ENCODE measurements at regions not wholly inside any gene's neighbourhood (a gene's known extent, or its start where the extent isn't known, plus 50 kb on each side); places are given as distances from the start of the nearest gene placed in this dataset.
"Not testable (repeated sequence)": the region's sequence is repeated elsewhere in the genome, so short reads cannot be mapped to it uniquely, and the experiment has no call there.

DNA sequence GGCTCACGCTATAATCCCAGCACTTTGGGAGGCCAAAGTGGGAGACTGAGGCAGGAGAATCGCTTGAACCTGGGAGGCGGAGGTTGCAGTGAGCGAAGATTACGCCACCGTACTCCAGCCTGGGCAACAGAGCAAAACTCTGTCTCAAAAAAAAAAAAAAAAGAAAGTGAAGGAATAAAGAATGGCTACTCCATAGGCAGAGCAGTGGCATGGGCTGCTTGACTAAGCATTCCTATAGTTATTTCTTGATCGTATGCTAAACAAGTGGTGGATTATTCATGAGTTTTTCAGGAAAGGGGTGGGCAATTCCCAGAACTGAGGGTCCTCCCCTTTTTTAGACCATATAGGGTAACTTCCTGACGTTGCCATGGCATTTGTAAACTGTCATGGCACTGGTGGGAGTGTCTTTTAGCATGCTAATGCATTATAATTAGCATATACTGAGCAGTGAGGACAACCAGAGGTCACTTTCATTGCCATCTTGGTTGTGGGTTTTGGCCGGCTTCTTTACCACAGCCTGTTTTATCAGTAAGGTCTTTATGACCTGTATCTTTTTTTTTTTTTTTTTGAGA, 130.9 kb upstream of the PARD3 start:
- TF ChIP-seq POLR2A (IDR thresholded peaks at IDR 0.05): not testable (repeated sequence)
- TF ChIP-seq, protein P1, sequence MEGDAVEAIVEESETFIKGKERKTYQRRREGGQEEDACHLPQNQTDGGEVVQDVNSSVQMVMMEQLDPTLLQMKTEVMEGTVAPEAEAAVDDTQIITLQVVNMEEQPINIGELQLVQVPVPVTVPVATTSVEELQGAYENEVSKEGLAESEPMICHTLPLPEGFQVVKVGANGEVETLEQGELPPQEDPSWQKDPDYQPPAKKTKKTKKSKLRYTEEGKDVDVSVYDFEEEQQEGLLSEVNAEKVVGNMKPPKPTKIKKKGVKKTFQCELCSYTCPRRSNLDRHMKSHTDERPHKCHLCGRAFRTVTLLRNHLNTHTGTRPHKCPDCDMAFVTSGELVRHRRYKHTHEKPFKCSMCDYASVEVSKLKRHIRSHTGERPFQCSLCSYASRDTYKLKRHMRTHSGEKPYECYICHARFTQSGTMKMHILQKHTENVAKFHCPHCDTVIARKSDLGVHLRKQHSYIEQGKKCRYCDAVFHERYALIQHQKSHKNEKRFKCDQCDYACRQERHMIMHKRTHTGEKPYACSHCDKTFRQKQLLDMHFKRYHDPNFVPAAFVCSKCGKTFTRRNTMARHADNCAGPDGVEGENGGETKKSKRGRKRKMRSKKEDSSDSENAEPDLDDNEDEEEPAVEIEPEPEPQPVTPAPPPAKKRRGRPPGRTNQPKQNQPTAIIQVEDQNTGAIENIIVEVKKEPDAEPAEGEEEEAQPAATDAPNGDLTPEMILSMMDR (IDR thresholded peaks at IDR 0.05 in 4 of 5, conservative IDR thresholded peaks at IDR 0.05 in 1 of 5): not testable (repeated sequence)
